ENCODE measurements at regions not wholly inside any gene's neighbourhood (a gene's known extent, or its start where the extent isn't known, plus 50 kb on each side); places are given as distances from the start of the nearest gene placed in this dataset.

DNA sequence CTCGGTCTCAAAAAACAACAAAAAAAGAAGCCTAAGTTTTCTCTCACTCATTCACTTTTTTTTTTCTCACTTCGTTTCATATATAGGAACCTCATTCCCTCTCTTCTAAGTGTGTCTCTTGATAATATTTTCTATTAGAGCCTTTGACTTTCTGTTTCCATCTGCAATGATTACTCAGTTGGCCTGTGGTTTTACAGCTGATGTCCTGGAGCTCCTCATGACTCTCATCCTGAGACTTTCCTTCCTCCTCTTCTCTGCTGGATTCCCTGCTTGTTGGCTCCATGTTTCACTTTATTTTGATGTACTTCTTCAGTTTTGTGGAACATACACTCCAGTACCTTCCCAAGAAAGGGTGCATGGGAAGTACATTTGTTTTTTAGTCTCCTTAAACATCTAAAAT is 154.2 kb upstream of the GATA6 start:
- 73 to 88% (median 80%) methylated on average over 2 of the region's 2 CpGs for WGBS, 5 donors
- no peak overlapping the region for H3K27ac ChIP-seq
- no peaks in the 10 kb centered on the region for H3K4me1 ChIP-seq
- no peak overlapping the region for H3K4me3 ChIP-seq
- no peaks in the 10 kb centered on the region for H3K36me3 ChIP-seq
- TF ChIP-seq POLR2A (IDR thresholded peaks at IDR 0.05): no peak
- TF ChIP-seq, protein P1, sequence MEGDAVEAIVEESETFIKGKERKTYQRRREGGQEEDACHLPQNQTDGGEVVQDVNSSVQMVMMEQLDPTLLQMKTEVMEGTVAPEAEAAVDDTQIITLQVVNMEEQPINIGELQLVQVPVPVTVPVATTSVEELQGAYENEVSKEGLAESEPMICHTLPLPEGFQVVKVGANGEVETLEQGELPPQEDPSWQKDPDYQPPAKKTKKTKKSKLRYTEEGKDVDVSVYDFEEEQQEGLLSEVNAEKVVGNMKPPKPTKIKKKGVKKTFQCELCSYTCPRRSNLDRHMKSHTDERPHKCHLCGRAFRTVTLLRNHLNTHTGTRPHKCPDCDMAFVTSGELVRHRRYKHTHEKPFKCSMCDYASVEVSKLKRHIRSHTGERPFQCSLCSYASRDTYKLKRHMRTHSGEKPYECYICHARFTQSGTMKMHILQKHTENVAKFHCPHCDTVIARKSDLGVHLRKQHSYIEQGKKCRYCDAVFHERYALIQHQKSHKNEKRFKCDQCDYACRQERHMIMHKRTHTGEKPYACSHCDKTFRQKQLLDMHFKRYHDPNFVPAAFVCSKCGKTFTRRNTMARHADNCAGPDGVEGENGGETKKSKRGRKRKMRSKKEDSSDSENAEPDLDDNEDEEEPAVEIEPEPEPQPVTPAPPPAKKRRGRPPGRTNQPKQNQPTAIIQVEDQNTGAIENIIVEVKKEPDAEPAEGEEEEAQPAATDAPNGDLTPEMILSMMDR (IDR thresholded peaks at IDR 0.05 in 8 of 11, conservative IDR thresholded peaks at IDR 0.05 in 3 of 11): no peak
- no peak for TF ChIP-seq POLR2AphosphoS5 (IDR thresholded peaks at IDR 0.05)
- intact Hi-C loops (cut with DNase I; ENCODE audit: low total_unique reads): no loop called here
- peaks cover 0 to 30% (median 16%) of the 10 kb centered on the region in 8 donors for H3K9me3 ChIP-seq
- DNase-seq: no peak
- no peaks in the 10 kb centered on the region for H3K27me3 ChIP-seq (replicated peaks in 1 of 7)

DNA sequence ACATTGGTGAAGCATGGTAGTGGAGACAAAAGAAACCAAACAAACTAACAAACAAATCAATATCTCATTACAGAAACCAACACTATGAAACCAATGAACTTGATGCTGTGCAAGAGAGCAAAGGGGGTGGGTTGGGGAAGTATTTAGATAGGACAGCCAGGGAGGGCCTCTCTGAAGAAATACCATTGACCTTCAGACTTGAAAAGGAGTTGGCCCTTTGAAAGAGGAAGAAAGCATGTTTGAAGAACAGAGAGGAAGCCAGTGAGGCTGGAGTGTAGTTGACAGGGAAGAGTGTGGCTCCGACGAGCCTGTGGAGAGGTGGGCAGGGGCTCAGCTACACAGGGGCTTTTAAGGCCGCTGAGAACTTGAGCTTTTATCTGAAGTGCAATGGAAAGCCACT is 151.0 kb upstream of the GATA6 start:
- intact Hi-C loops (cut with DNase I; ENCODE audit: low total_unique reads): no loop called here
- 29 to 41% (median 32%) methylated on average over 3 of the region's 3 CpGs for WGBS, 5 donors
- H3K9me3 ChIP-seq: peaks cover 0 to 16% (median 8%) of the 10 kb centered on the region in 8 donors
- no peak overlapping the region for H3K27ac ChIP-seq
- H3K27me3 ChIP-seq (replicated peaks in 1 of 7): no peaks in the 10 kb centered on the region
- no peaks in the 10 kb centered on the region for H3K36me3 ChIP-seq
- H3K4me3 ChIP-seq: no peak overlapping the region
- H3K4me1 ChIP-seq: peaks cover 0 to 9% (median 0%) of the 10 kb centered on the region in 6 donors
- TF ChIP-seq POLR2A (IDR thresholded peaks at IDR 0.05): no peak
- no peak for TF ChIP-seq POLR2AphosphoS5 (IDR thresholded peaks at IDR 0.05)
- TF ChIP-seq, protein P1 (IDR thresholded peaks at IDR 0.05 in 8 of 11, conservative IDR thresholded peaks at IDR 0.05 in 3 of 11): no peak
- DNase-seq: no peak

DNA sequence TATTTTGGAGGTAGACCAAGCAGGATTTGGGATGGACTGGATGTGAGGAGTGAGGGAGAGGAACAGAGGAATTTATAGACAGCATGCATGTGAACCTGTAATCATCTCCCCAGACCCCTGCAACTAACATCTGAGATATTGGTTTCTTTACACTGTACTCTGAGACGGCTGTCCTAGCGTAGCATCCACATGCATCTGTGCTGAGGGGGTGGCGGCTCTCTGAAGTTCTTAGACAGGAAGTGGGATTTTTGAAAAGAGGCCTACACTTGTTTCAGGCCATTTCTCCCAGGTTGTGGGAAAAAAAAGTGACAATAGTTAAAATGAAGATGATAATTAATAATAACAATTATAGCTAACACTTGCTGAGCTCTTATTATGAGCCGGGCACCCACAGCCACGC is 150.2 kb upstream of the GATA6 start:
- Histone ChIP-seq H3K4me1 (peaks cover 0 to 9% (median 0%) of the 10 kb centered on the region in 6 donors), H3K4me3 (no peak overlapping the region), H3K27me3 (replicated peaks in 1 of 7) (no peaks in the 10 kb centered on the region), H3K27ac (no peak overlapping the region), H3K36me3 (no peaks in the 10 kb centered on the region), H3K9me3 (peaks cover 0 to 8% (median under 1%) of the 10 kb centered on the region in 8 donors)
- TF ChIP-seq POLR2AphosphoS5 (IDR thresholded peaks at IDR 0.05): no peak
- no peak for TF ChIP-seq POLR2A (IDR thresholded peaks at IDR 0.05)
- TF ChIP-seq, protein P1 (IDR thresholded peaks at IDR 0.05 in 8 of 11, conservative IDR thresholded peaks at IDR 0.05 in 3 of 11): no peak
- intact Hi-C loops (cut with DNase I; ENCODE audit: low total_unique reads): no loop called here
- WGBS, 5 donors: 78 to 86% (median 81%) methylated on average over 5 of the region's 5 CpGs
- DNase-seq: no peak

DNA sequence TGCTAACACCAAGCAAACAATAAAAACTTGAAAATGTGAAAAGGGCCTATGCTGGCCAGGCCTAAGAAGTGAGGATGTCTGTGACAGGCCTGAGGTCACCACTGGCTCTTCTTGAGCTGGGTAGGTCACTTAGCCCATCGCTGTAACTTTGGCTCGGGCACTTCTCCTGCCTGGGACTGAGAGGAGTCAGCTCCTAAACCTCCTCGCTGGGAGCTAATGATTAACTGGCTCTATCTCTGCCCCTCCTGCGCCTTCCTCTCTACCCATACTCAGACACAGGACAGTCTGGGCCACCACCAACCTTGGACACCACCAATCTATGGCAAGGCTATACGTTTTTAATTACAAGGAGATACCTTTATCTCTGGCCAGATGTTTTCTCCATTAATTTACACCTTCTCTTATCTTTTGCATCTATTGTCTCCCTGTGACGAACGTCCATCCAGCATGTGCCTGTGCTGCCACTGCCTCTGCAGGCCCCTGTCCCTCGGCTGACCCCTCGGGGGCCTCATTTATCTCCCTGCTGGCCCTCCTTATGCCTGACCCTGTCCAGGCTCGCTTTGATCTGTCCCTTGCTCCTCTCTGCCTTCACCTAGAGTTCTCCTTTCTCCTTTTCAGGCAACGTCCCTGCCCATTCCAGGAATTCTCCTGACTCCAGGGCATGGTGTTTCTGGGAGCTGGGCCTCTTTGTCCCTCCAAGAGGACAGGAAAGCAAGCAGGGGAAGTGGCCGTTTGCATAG is 149.1 kb upstream of the GATA6 start:
- peak overlapping the region in 5 of 8 donors; percentile 11 to 54 (median 29) for H3K27ac ChIP-seq

More for the DNA sequence above, 149.1 kb upstream of the GATA6 start:
- H3K27me3 ChIP-seq (replicated peaks in 1 of 7): no peaks in the 10 kb centered on the region
- intact Hi-C loops (cut with DNase I; ENCODE audit: low total_unique reads): loop anchor here (10.0 kb wide), 1 partner anchor 145 kb away; the partner anchor contains the start of gene GATA6
- TF ChIP-seq POLR2AphosphoS5 (IDR thresholded peaks at IDR 0.05): no peak
- TF ChIP-seq POLR2A (IDR thresholded peaks at IDR 0.05): no peak
- TF ChIP-seq, protein P1 (IDR thresholded peaks at IDR 0.05 in 8 of 11, conservative IDR thresholded peaks at IDR 0.05 in 3 of 11): no peak
- no peak for DNase-seq
- 72 to 86% (median 79%) methylated on average over 12 of the region's 12 CpGs for WGBS, 5 donors
- peaks cover 0 to 7% (median 0%) of the 10 kb centered on the region in 8 donors for H3K9me3 ChIP-seq
- no peak overlapping the region for H3K4me3 ChIP-seq
- H3K4me1 ChIP-seq: peaks cover 0 to 9% (median 0%) of the 10 kb centered on the region in 6 donors
- H3K36me3 ChIP-seq: no peaks in the 10 kb centered on the region
